Heart left ventricle (tissue), 13 donors: ENCODE measurements at regions not wholly inside any gene's neighbourhood (a gene's known extent, or its start where the extent isn't known, plus 50 kb on each side); places are given as distances from the start of the nearest gene placed in this dataset.

Experiments
- CTCF ChIP-seq, 12 donors: fragments of 200-600 bp; sonication (generic) in 4 of 12; IDR thresholded peaks; one replicate each; pipeline versions ENCODE4 v1.5.0 to v1.8.0; 2018 to 2022; ENCODE audit warnings: antibody characterized with exemption in 12 of 12, mild to moderate bottlenecking in 5 of 12
- POLR2A ChIP-seq, 2 donors: fragments of 450-650 bp; IDR thresholded peaks; one replicate each; pipeline ENCODE4 v1.6.1; 2017; ENCODE audit warnings: antibody characterized with exemption in 2 of 2, mild to moderate bottlenecking in 2 of 2, moderate library complexity in 2 of 2
- donor health status: ischemic (EF 13 %, LVEDD 7.1; RV severe dilation, severe dysfunction).
- donor health status: DM: no; HTN: yes; CAD: no.
- donor health status: DM: no; HTN: no; CAD: no.
- donor health status: ischemic (EF 25% LVEDD 6.9; RV normal size, moderate dysfunction).
- donor health status: ischemic (EF 25% LVEDD 5.7; RV mildly dilated, moderate dysfunction).
- donor health status: ischemic (EF 35%, LVEDD 5.7; RV mildly dilated, moderate dysfunction).
- donor health status: nonischemic (EF 11% LVEDD 7.7; RV severe dilation, severe dysfunction).
- donor health status: DM: yes; HTN: yes; CAD: no.
- donor health status: PGD.
- donor health status: ischemic (EF 29% LVEDD 5.4; RV normal size, mild dysfunction).
- donor health status: nonischemic (EF 23%, LVEDD 6.1; RV moderate dilation, normal function).

- TF ChIP-seq POLR2A (IDR thresholded peaks at IDR 0.05) (no peak), CTCF (IDR thresholded peaks at IDR 0.05) (peak in 7 of 12 donors; percentile 22 to 48 (median 31))
Measured at GRCh38 chr17:72030067-72030899, 90.5 kb upstream of the SOX9 start.
